ENCODE measurements at regions not wholly inside any gene's neighbourhood (a gene's known extent, or its start where the extent isn't known, plus 50 kb on each side); places are given as distances from the start of the nearest gene placed in this dataset.

DNA sequence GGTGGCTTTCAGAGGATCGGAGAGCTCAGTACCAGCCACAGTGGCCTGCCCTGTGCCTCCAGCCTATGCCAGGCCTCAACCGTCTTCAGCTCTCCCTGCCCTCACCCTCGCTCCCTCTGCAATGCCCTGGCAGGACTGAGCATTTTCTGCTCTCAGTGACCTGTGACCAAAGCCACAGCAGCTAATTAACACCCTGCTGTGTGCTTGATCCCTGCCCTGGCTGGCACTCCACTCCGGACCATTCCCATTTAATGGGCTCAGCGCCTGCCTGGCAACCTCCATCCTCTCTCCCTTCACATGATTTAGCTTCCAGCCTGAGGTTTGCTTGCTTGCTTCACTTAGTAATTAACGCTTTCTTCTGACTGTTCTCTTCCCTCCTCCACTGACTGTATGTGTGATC, 287.5 kb downstream of the LRFN2 start:
- TF ChIP-seq, protein P1, sequence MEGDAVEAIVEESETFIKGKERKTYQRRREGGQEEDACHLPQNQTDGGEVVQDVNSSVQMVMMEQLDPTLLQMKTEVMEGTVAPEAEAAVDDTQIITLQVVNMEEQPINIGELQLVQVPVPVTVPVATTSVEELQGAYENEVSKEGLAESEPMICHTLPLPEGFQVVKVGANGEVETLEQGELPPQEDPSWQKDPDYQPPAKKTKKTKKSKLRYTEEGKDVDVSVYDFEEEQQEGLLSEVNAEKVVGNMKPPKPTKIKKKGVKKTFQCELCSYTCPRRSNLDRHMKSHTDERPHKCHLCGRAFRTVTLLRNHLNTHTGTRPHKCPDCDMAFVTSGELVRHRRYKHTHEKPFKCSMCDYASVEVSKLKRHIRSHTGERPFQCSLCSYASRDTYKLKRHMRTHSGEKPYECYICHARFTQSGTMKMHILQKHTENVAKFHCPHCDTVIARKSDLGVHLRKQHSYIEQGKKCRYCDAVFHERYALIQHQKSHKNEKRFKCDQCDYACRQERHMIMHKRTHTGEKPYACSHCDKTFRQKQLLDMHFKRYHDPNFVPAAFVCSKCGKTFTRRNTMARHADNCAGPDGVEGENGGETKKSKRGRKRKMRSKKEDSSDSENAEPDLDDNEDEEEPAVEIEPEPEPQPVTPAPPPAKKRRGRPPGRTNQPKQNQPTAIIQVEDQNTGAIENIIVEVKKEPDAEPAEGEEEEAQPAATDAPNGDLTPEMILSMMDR (optimal IDR thresholded peaks at IDR 0.05 in 1 of 3, IDR thresholded peaks at IDR 0.05 in 1 of 3, conservative IDR thresholded peaks at IDR 0.05 in 1 of 3; ENCODE audit: extremely low read depth in 1 of 3, insufficient read depth in 2 of 3, low read length in 3 of 3): no peak
- no peak for TF ChIP-seq EZH2 (IDR thresholded peaks at IDR 0.05; ENCODE audit: low read length)

All from keratinocyte (primary cell).